ENCODE measurements at regions not wholly inside any gene's neighbourhood (a gene's known extent, or its start where the extent isn't known, plus 50 kb on each side); places are given as distances from the start of the nearest gene placed in this dataset.

DNA sequence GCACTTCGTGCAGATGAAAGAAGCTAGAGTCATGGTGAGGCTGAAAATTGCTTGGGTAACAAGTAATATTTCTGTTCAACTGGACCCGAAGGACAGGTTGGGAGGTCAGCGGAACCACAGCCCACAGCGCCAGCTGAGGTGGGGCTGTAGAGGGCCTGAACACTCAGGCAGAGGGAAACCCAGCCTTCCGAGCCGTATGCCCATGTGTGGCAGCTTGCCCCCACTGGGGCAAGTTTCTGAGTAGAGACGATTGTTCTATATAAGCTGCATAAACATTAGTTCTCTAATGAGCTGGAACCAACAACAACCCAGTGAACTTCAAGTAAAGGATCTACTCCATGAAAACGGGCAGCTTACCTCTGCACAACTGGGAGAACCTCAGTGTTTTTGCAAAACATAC, 58.4 kb upstream of the TNS3 start:
- TF ChIP-seq, protein P1, sequence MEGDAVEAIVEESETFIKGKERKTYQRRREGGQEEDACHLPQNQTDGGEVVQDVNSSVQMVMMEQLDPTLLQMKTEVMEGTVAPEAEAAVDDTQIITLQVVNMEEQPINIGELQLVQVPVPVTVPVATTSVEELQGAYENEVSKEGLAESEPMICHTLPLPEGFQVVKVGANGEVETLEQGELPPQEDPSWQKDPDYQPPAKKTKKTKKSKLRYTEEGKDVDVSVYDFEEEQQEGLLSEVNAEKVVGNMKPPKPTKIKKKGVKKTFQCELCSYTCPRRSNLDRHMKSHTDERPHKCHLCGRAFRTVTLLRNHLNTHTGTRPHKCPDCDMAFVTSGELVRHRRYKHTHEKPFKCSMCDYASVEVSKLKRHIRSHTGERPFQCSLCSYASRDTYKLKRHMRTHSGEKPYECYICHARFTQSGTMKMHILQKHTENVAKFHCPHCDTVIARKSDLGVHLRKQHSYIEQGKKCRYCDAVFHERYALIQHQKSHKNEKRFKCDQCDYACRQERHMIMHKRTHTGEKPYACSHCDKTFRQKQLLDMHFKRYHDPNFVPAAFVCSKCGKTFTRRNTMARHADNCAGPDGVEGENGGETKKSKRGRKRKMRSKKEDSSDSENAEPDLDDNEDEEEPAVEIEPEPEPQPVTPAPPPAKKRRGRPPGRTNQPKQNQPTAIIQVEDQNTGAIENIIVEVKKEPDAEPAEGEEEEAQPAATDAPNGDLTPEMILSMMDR (IDR thresholded peaks at IDR 0.05; ENCODE audit: poor library complexity), result no peak
- no peak for TF ChIP-seq EZH2 (IDR thresholded peaks at IDR 0.05; ENCODE audit: borderline replicate concordance)
